ENCODE measurements at regions not wholly inside any gene's neighbourhood (a gene's known extent, or its start where the extent isn't known, plus 50 kb on each side); places are given as distances from the start of the nearest gene placed in this dataset.

- Histone ChIP-seq H3K4me1 (no peaks in the 10 kb centered on the region), H3K4me3 (no peak overlapping the region), H3K9me3 (no peaks in the 10 kb centered on the region), H3K36me3 (no peaks in the 10 kb centered on the region), H3K27me3 (no peaks in the 10 kb centered on the region), H3K27ac (no peak overlapping the region)
- no peak for DNase-seq
- TF ChIP-seq CTCF (IDR thresholded peaks at IDR 0.05), result no peak
- ATAC-seq, result no peak
- intact Hi-C loops (cut with DNase I), result no loop called here
Measured at GRCh38 chr6:93954584-93954983, 535.2 kb upstream of the EPHA7 start.

GRCh38 chr6:93943661-93944060 lies 524.3 kb upstream of the EPHA7 start:
- DNase-seq, result no peak
- no peak overlapping the region for H3K27ac ChIP-seq
- H3K27me3 ChIP-seq, result no peaks in the 10 kb centered on the region

GRCh38 chr6:93940381-93940780 lies 521.0 kb upstream of the EPHA7 start:
- no peak for DNase-seq
- H3K4me3 ChIP-seq, result no peak overlapping the region
- no peak for ATAC-seq

More at GRCh38 chr6:93943661-93944060, 524.3 kb upstream of the EPHA7 start:
- Histone ChIP-seq H3K4me1 (no peaks in the 10 kb centered on the region), H3K36me3 (no peaks in the 10 kb centered on the region), H3K4me3 (no peak overlapping the region), H3K9me3 (no peaks in the 10 kb centered on the region)
- intact Hi-C loops (cut with DNase I), result no loop called here
- no peak for TF ChIP-seq CTCF (IDR thresholded peaks at IDR 0.05)
- no peak for ATAC-seq

GRCh38 chr6:93932175-93932574 lies 512.8 kb upstream of the EPHA7 start:
- Histone ChIP-seq H3K27ac (no peak overlapping the region), H3K4me3 (no peak overlapping the region), H3K36me3 (no peaks in the 10 kb centered on the region), H3K4me1 (no peaks in the 10 kb centered on the region), H3K9me3 (no peaks in the 10 kb centered on the region), H3K27me3 (no peaks in the 10 kb centered on the region)
- intact Hi-C loops (cut with DNase I), result no loop called here
- ATAC-seq (no peak), DNase-seq (no peak)
- TF ChIP-seq CTCF (IDR thresholded peaks at IDR 0.05), result no peak

More at GRCh38 chr6:93940381-93940780, 521.0 kb upstream of the EPHA7 start:
- Histone ChIP-seq H3K36me3 (no peaks in the 10 kb centered on the region), H3K4me1 (no peaks in the 10 kb centered on the region), H3K9me3 (no peaks in the 10 kb centered on the region), H3K27me3 (no peaks in the 10 kb centered on the region), H3K27ac (no peak overlapping the region)
- TF ChIP-seq CTCF (IDR thresholded peaks at IDR 0.05), result no peak
- intact Hi-C loops (cut with DNase I), result no loop called here

- no peak for DNase-seq
- no peaks in the 10 kb centered on the region for H3K36me3 ChIP-seq
- intact Hi-C loops (cut with DNase I), result no loop called here
- H3K27me3 ChIP-seq, result no peaks in the 10 kb centered on the region
- no peaks in the 10 kb centered on the region for H3K4me1 ChIP-seq
- H3K9me3 ChIP-seq, result no peaks in the 10 kb centered on the region
- no peak overlapping the region for H3K27ac ChIP-seq
- no peak for TF ChIP-seq CTCF (IDR thresholded peaks at IDR 0.05)
- no peak overlapping the region for H3K4me3 ChIP-seq
- no peak for ATAC-seq
Measured at GRCh38 chr6:93927731-93928130, 508.4 kb upstream of the EPHA7 start.
